Smooth muscle cell (in vitro differentiated cells): ENCODE measurements at regions not wholly inside any gene's neighbourhood (a gene's known extent, or its start where the extent isn't known, plus 50 kb on each side); places are given as distances from the start of the nearest gene placed in this dataset.

Experiments used
- DNase-seq: peaks from one replicate; lab custom pipeline; 2025; ENCODE audit not compliant: unreplicated experiment; lab: John Stamatoyannopoulos, UW
- H2AFZ ChIP-seq: fragments of 200-600 bp; sonication (generic); 2 replicates; pipeline ENCODE4 v1.6.0; 2016; ENCODE audit warnings: antibody characterized with exemption, low read depth, mild to moderate bottlenecking
- H3F3A ChIP-seq: fragments of 200-600 bp; sonication (generic); 2 replicates; pipeline ENCODE4 v1.6.0; 2017; ENCODE audit warnings: antibody characterized with exemption, low read depth
- H3K27ac ChIP-seq: fragments of 200-600 bp; sonication (generic); 2 replicates; pipeline ENCODE4 v1.5.1; 2016; ENCODE audit warnings: low read depth, mild to moderate bottlenecking
- H3K27me3 ChIP-seq: fragments of 200-600 bp; sonication (generic); 2 replicates; pipeline ENCODE4 v1.6.1; 2016; ENCODE audit warnings: low read depth, mild to moderate bottlenecking
- H3K36me3 ChIP-seq: fragments of 200-600 bp; sonication (generic); 2 replicates; pipeline ENCODE4 v1.5.1; 2016; ENCODE audit warnings: low read depth
- H3K4me1 ChIP-seq: fragments of 200-600 bp; sonication (generic); 2 replicates; pipeline ENCODE4 v1.5.1; 2016; ENCODE audit warnings: low read depth
- H3K4me2 ChIP-seq: fragments of 200-600 bp; sonication (generic); 2 replicates; pipeline ENCODE4 v1.6.0; 2016; ENCODE audit warnings: mild to moderate bottlenecking
- H3K4me3 ChIP-seq: fragments of 200-600 bp; sonication (generic); 2 replicates; pipeline ENCODE4 v1.5.1; 2016; ENCODE audit warnings: mild to moderate bottlenecking
- H3K79me2 ChIP-seq: fragments of 200-600 bp; sonication (generic); 2 replicates; pipeline ENCODE4 v1.6.0; 2016; ENCODE audit warnings: low read depth, mild to moderate bottlenecking
- H3K9ac ChIP-seq: fragments of 200-600 bp; sonication (generic); 2 replicates; pipeline ENCODE4 v1.6.0; 2016; ENCODE audit warnings: low read depth
- H3K9me3 ChIP-seq: fragments of 200-600 bp; sonication (generic); replicated peaks from 2 replicates; pipeline ENCODE4 v1.5.1; 2016; ENCODE audit warnings: low read depth
- H4K20me1 ChIP-seq: fragments of 200-600 bp; sonication (generic); 2 replicates; pipeline ENCODE4 v1.6.0; 2016; ENCODE audit warnings: low read depth
- whole genome bisulfite sequencing: methylation state at CpG from one replicate; pipeline ENCODE4 v1.1.7; 2016; ENCODE audit warnings: low lambda C conversion rate; 5-methylcytosine and 5-hydroxymethylcytosine counted together
- TF ChIP-seq, protein P1 (sequence below): fragments of 200-600 bp; sonication (generic); IDR thresholded peaks from 2 replicates; pipeline ENCODE4 v1.5.1; 2017; ENCODE audit warnings: borderline replicate concordance, mild to moderate bottlenecking, antibody characterized with exemption; ENCODE audit not compliant: insufficient read depth, poor library complexity, severe bottlenecking

DNA sequence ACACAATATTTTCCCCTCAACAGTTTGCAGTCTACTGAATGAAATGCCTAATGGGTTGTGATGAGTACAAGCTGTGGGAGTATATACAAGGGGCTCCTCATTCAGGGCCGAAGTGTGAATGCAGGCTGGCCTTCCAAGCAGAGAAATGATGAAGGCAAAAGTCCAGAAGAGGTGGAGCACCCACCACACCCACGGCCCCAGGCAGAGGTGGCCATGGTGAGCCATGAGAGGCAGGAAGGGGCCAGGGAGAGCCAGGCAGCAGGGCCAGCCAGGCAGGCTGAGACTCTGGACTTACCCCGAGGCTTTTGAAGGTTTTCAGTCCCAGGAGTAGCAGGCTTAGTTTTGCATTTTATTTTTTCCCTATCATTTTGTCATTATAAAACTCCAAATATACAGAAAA is 218.1 kb downstream of the AUH start:
- Histone ChIP-seq H3K9ac (no peak overlapping the region), H3K4me1 (no peaks in the 10 kb centered on the region), H2AFZ (no peak overlapping the region), H3K4me2 (no peak overlapping the region), H4K20me1 (no peaks in the 10 kb centered on the region), H3K27ac (no peak overlapping the region), H3K4me3 (no peak overlapping the region), H3K36me3 (no peaks in the 10 kb centered on the region), H3K9me3 (no peaks in the 10 kb centered on the region), H3F3A (no peaks in the 10 kb centered on the region), H3K79me2 (no peaks in the 10 kb centered on the region), H3K27me3 (no peaks in the 10 kb centered on the region)
- TF ChIP-seq, protein P1, sequence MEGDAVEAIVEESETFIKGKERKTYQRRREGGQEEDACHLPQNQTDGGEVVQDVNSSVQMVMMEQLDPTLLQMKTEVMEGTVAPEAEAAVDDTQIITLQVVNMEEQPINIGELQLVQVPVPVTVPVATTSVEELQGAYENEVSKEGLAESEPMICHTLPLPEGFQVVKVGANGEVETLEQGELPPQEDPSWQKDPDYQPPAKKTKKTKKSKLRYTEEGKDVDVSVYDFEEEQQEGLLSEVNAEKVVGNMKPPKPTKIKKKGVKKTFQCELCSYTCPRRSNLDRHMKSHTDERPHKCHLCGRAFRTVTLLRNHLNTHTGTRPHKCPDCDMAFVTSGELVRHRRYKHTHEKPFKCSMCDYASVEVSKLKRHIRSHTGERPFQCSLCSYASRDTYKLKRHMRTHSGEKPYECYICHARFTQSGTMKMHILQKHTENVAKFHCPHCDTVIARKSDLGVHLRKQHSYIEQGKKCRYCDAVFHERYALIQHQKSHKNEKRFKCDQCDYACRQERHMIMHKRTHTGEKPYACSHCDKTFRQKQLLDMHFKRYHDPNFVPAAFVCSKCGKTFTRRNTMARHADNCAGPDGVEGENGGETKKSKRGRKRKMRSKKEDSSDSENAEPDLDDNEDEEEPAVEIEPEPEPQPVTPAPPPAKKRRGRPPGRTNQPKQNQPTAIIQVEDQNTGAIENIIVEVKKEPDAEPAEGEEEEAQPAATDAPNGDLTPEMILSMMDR: no peak
- WGBS: 80% methylated on average over 3 of the region's 3 CpGs
- DNase-seq: no peak

DNA sequence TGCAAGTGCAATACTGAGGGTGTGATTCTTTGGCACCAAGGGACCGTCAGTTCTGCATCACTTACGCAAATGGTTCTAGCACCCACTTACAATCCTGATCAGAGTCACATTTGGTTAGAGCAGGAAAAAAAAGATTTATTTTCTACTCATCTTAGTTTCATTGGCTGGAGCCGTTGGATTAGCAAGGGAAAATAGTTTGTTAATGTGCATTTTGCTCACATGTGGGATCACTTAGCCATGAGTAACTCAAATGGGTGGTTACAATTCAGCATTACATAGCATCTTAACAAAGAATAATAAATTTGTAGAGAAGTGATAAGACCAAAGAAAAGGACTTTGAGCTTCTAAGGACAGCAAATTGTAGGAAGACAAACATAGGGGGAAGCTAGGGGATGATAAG is 216.9 kb downstream of the AUH start:
- TF ChIP-seq, protein P1: no peak
- Histone ChIP-seq H3K27me3 (no peaks in the 10 kb centered on the region), H3K4me3 (no peak overlapping the region), H3K4me2 (no peak overlapping the region), H3K4me1 (no peaks in the 10 kb centered on the region), H3F3A (no peaks in the 10 kb centered on the region), H3K36me3 (peaks cover 4% of the 10 kb centered on the region), H3K79me2 (no peaks in the 10 kb centered on the region), H2AFZ (no peak overlapping the region), H3K27ac (no peak overlapping the region), H3K9me3 (no peaks in the 10 kb centered on the region), H3K9ac (no peak overlapping the region), H4K20me1 (no peaks in the 10 kb centered on the region)
- no peak for DNase-seq
- WGBS: 89% methylated on average over 3 of the region's 3 CpGs

DNA sequence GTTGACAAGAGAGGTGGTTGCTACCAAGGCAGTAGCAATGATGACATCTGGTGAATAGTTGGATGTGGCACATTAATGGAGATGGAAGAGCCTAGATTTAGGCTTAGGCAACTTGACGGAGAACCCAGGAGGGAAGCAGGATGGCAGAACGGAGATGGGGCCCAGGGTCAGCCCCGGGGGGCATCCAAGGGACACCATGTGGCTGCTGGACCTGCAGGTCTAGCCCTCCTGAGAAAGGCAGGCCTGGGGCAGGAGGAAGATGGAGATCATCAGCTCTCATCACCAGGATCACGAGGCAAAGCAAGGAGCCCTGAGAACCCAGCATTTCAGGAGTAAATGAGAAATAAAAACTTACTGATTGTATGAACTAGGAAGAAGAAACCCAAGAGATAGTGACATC is 216.2 kb downstream of the AUH start:
- no peaks in the 10 kb centered on the region for H3K4me1 ChIP-seq
- no peak overlapping the region for H2AFZ ChIP-seq
- no peak overlapping the region for H3K4me3 ChIP-seq
- DNase-seq: no peak
- no peaks in the 10 kb centered on the region for H3K27me3 ChIP-seq
- no peaks in the 10 kb centered on the region for H4K20me1 ChIP-seq
- TF ChIP-seq, protein P1: no peak
- no peak overlapping the region for H3K27ac ChIP-seq
- H3K9me3 ChIP-seq: no peaks in the 10 kb centered on the region
- no peaks in the 10 kb centered on the region for H3K79me2 ChIP-seq
- no peak overlapping the region for H3K4me2 ChIP-seq
- no peak overlapping the region for H3K9ac ChIP-seq
- no peaks in the 10 kb centered on the region for H3F3A ChIP-seq
- WGBS: 91% methylated on average over 4 of the region's 4 CpGs
- peaks cover 4% of the 10 kb centered on the region for H3K36me3 ChIP-seq

DNA sequence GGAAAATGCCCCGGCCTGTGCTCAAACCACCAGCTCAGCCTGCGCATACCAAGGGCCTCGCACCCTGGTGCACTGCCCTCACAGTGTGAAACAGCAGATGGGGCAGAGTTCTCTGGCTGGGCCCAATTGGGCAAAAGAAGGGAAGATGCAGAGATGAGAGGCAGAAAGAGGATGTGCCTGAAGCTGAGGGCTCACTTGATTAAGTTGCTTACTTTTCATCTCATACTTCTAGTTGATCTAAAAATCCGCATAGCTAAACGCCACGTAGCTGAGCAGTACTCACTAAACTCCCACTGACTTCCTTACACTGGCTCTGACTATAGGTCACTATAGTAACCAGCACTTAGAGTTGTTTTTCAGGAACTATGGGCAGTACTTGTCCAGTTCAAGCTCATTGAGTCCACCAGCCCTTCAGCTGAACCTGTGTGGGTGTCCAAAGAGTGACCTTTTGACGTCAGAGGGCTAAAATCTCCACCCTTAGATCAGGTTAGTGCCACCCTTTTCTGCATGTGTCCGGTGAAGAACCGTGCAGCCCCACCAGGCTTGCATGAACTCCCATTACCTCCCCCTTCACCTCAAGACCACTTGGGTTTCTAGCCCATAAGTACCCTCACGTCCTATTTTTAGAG is 215.2 kb downstream of the AUH start:
- no peak overlapping the region for H3K4me3 ChIP-seq
- H3K79me2 ChIP-seq: no peaks in the 10 kb centered on the region
- H3F3A ChIP-seq: no peaks in the 10 kb centered on the region
- TF ChIP-seq, protein P1: no peak
- WGBS: 80% methylated on average over 10 of the region's 10 CpGs
- H2AFZ ChIP-seq: no peak overlapping the region
- no peak for DNase-seq
- no peaks in the 10 kb centered on the region for H4K20me1 ChIP-seq
- H3K36me3 ChIP-seq: peaks cover 4% of the 10 kb centered on the region
- H3K9me3 ChIP-seq: no peaks in the 10 kb centered on the region
- no peak overlapping the region for H3K4me2 ChIP-seq
- H3K27me3 ChIP-seq: no peaks in the 10 kb centered on the region
- no peak overlapping the region for H3K27ac ChIP-seq
- H3K4me1 ChIP-seq: no peaks in the 10 kb centered on the region
- no peak overlapping the region for H3K9ac ChIP-seq
